OCI-LY7 (cell line): ENCODE measurements at regions not wholly inside any gene's neighbourhood (a gene's known extent, or its start where the extent isn't known, plus 50 kb on each side); places are given as distances from the start of the nearest gene placed in this dataset.

Experiments used
- EZH2phosphoT487 ChIP-seq: fragments of 200-600 bp; sonication (generic); IDR thresholded peaks from 2 replicates; pipeline ENCODE4 v1.6.1; 2018; ENCODE audit warnings: low read depth, borderline replicate concordance, mild to moderate bottlenecking, mixed run types, antibody characterized with exemption, low read length, moderate library complexity, mixed read lengths
- TF ChIP-seq, protein P1 (sequence below): fragments of 200-600 bp; sonication (generic); conservative IDR thresholded peaks from 2 replicates; pipeline ENCODE4 v1.5.1; 2014; ENCODE audit warnings: mild to moderate bottlenecking, antibody characterized with exemption, low read length, moderate library complexity, mixed read lengths

DNA sequence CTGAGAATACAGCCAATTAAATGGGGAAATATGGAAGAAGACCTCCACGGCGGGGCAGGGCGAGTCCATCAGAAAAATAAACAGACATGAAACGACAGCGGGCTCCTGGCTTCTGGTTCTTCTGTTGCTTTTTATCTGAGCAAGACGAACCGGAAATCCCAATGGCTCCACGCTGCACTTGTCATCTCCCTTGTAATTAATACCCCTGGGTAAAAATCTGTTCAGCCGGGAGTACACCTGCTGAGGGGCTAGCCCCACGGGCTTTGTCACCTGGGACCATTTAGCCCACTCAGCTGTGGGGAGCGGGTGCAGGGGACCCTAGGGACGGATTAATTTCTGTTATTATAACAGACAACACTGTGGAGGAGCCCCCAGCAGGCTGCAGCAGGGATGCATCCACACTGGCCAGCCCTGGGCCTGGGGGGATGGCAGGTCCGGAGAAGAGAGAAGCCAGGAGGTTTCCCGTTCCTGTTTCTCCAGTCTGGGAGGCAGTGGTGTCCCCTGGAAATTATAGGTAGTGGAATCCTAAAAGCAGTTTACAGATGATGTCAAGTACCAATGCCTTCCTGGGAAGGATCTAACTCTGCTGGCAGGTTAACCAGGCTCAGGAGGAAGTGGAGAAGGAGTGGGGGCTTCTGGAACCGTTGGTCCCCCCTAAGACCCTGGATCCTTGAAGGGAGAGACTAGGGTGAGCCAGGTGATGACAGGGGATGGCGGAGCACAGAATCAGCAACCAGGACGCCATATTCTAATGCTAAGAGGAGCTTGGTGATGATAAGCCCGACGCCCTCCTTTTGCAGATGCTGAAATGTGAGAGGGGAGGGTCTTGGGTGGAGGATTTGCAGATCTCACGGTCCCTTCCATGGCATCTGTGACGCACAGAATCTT lies 566.1 kb downstream of the PTPRU start:
- TF ChIP-seq, protein P1, sequence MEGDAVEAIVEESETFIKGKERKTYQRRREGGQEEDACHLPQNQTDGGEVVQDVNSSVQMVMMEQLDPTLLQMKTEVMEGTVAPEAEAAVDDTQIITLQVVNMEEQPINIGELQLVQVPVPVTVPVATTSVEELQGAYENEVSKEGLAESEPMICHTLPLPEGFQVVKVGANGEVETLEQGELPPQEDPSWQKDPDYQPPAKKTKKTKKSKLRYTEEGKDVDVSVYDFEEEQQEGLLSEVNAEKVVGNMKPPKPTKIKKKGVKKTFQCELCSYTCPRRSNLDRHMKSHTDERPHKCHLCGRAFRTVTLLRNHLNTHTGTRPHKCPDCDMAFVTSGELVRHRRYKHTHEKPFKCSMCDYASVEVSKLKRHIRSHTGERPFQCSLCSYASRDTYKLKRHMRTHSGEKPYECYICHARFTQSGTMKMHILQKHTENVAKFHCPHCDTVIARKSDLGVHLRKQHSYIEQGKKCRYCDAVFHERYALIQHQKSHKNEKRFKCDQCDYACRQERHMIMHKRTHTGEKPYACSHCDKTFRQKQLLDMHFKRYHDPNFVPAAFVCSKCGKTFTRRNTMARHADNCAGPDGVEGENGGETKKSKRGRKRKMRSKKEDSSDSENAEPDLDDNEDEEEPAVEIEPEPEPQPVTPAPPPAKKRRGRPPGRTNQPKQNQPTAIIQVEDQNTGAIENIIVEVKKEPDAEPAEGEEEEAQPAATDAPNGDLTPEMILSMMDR: no peak
- TF ChIP-seq EZH2phosphoT487: no peak
